Suppressor macrophage treated with lipopolysaccharide for 1 hour (primary cell): ENCODE measurements at regions not wholly inside any gene's neighbourhood (a gene's known extent, or its start where the extent isn't known, plus 50 kb on each side); places are given as distances from the start of the nearest gene placed in this dataset.
A peak's percentile ranks its signal among the peaks of the same experiment; 100 is the strongest.

ENCODE experiments used
- DNase-seq, 3 donors: peaks; one replicate each; pipeline ENCODE4 v3.0.0-alpha.2; 2020 to 2022

GRCh38 chr4:155552180-155552579, 114.5 kb upstream of the GUCY1A1 start:
- DNase-seq, result no peak

GRCh38 chr4:155548173-155548572, 118.5 kb upstream of the GUCY1A1 start:
- DNase-seq, result no peak

GRCh38 chr4:155546451-155546850, 120.2 kb upstream of the GUCY1A1 start:
- peak in 1 of 3 donors; percentile 25 for DNase-seq

GRCh38 chr4:155545456-155545855, 121.2 kb upstream of the GUCY1A1 start:
- no peak for DNase-seq

- no peak for DNase-seq
Measured at GRCh38 chr4:155544547-155544946, 122.1 kb upstream of the GUCY1A1 start.

GRCh38 chr4:155543126-155543765, 123.4 kb upstream of the GUCY1A1 start:
- DNase-seq, result no peak

GRCh38 chr4:155542415-155542814, 124.2 kb upstream of the GUCY1A1 start:
- DNase-seq, result no peak

- DNase-seq, result no peak
Measured at GRCh38 chr4:155541716-155542115, 124.9 kb upstream of the GUCY1A1 start.

- no peak for DNase-seq
Measured at GRCh38 chr4:155540698-155541097, 126.0 kb upstream of the GUCY1A1 start.

GRCh38 chr4:155539746-155540145, 126.9 kb upstream of the GUCY1A1 start:
- no peak for DNase-seq

- DNase-seq, result no peak
Measured at GRCh38 chr4:155535802-155536454, 130.7 kb upstream of the GUCY1A1 start.

GRCh38 chr4:155532373-155533085, 134.1 kb upstream of the GUCY1A1 start:
- DNase-seq, result no peak

GRCh38 chr4:155530857-155531256, 135.8 kb upstream of the GUCY1A1 start:
- DNase-seq, result peak; percentile 43 to 55 (median 52)

- no peak for DNase-seq
Measured at GRCh38 chr4:155530290-155530689, 136.4 kb upstream of the GUCY1A1 start.

GRCh38 chr4:155529716-155530115, 136.9 kb upstream of the GUCY1A1 start:
- no peak for DNase-seq

GRCh38 chr4:155529272-155529671, 137.4 kb upstream of the GUCY1A1 start:
- DNase-seq, result peak; percentile 30 to 54 (median 51)

GRCh38 chr4:155526452-155527169, 140.0 kb upstream of the GUCY1A1 start:
- DNase-seq, result no peak

- DNase-seq, result no peak
Measured at GRCh38 chr4:155524926-155525455, 141.7 kb upstream of the GUCY1A1 start.

- no peak for DNase-seq
Measured at GRCh38 chr4:155523358-155523757, 143.3 kb upstream of the GUCY1A1 start.

- DNase-seq, result no peak
Measured at GRCh38 chr4:155522201-155522600, 144.4 kb upstream of the GUCY1A1 start.

- no peak for DNase-seq
Measured at GRCh38 chr4:155521382-155521781, 144.6 kb upstream of the MAP9 start.

GRCh38 chr4:155515444-155516075, 138.8 kb upstream of the MAP9 start:
- DNase-seq, result no peak

GRCh38 chr4:155514628-155515027, 137.9 kb upstream of the MAP9 start:
- DNase-seq, result no peak
